ENCODE measurements at regions not wholly inside any gene's neighbourhood (a gene's known extent, or its start where the extent isn't known, plus 50 kb on each side); places are given as distances from the start of the nearest gene placed in this dataset.

- Histone ChIP-seq H3K9me3 (ENCODE audit: low read length) (no peaks in the 10 kb centered on the region), H3K9me2 (ENCODE audit: insufficient read depth, low read length) (no peaks in the 10 kb centered on the region), H3K79me2 (replicated peaks; ENCODE audit: insufficient read depth, low read length) (no peaks in the 10 kb centered on the region), H3K27ac (ENCODE audit: low read length) (no peak overlapping the region), H3F3A (ENCODE audit: insufficient read depth, low read length, poor library complexity, severe bottlenecking) (no peaks in the 10 kb centered on the region), H3K4me3 (ENCODE audit: low read length) (no peak overlapping the region), H3K9ac (ENCODE audit: low read length) (no peak overlapping the region), H3K27me3 (ENCODE audit: insufficient read depth, low read depth, low read length) (no peaks in the 10 kb centered on the region), H3K4me2 (ENCODE audit: low read length) (no peak overlapping the region), H4K20me1 (ENCODE audit: insufficient read depth) (no peaks in the 10 kb centered on the region), H3K36me3 (ENCODE audit: insufficient read depth, low read length) (no peaks in the 10 kb centered on the region), H2AFZ (ENCODE audit: low read depth, low read length) (no peak overlapping the region)
- TF ChIP-seq CTCF (IDR thresholded peaks at IDR 0.05; ENCODE audit: poor library complexity, severe bottlenecking), result no peak
- TF ChIP-seq MXI1 (conservative IDR thresholded peaks at IDR 0.05; ENCODE audit: poor library complexity, severe bottlenecking), result no peak
- TF ChIP-seq EP300 (conservative IDR thresholded peaks at IDR 0.05; ENCODE audit: poor library complexity, severe bottlenecking), result no peak
Measured at GRCh38 chr2:63668000-63668399, 79.2 kb downstream of the MDH1 start.

GRCh38 chr2:63668466-63668865 is 79.7 kb downstream of the MDH1 start:
- Histone ChIP-seq H3K27ac (ENCODE audit: low read length) (no peak overlapping the region), H3K9ac (ENCODE audit: low read length) (no peak overlapping the region), H3K27me3 (ENCODE audit: insufficient read depth, low read depth, low read length) (no peaks in the 10 kb centered on the region), H2AFZ (ENCODE audit: low read depth, low read length) (no peak overlapping the region), H3K79me2 (replicated peaks; ENCODE audit: insufficient read depth, low read length) (no peaks in the 10 kb centered on the region), H3K9me3 (ENCODE audit: low read length) (no peaks in the 10 kb centered on the region), H3K9me2 (ENCODE audit: insufficient read depth, low read length) (no peaks in the 10 kb centered on the region), H3K4me2 (ENCODE audit: low read length) (no peak overlapping the region), H3K36me3 (ENCODE audit: insufficient read depth, low read length) (no peaks in the 10 kb centered on the region), H3F3A (ENCODE audit: insufficient read depth, low read length, poor library complexity, severe bottlenecking) (no peaks in the 10 kb centered on the region), H4K20me1 (ENCODE audit: insufficient read depth) (no peaks in the 10 kb centered on the region), H3K4me3 (ENCODE audit: low read length) (no peak overlapping the region)
- TF ChIP-seq CTCF (IDR thresholded peaks at IDR 0.05; ENCODE audit: poor library complexity, severe bottlenecking) (no peak), POLR2AphosphoS5 (IDR thresholded peaks at IDR 0.05) (no peak), TAF1 (IDR thresholded peaks at IDR 0.05; ENCODE audit: low read depth) (no peak), REST (IDR thresholded peaks at IDR 0.05; ENCODE audit: borderline replicate concordance) (no peak), SMC3 (conservative IDR thresholded peaks at IDR 0.05; ENCODE audit: poor library complexity) (no peak), MXI1 (conservative IDR thresholded peaks at IDR 0.05; ENCODE audit: poor library complexity, severe bottlenecking) (no peak)

Data from neural cell (in vitro differentiated cells).